ENCODE measurements at regions not wholly inside any gene's neighbourhood (a gene's known extent, or its start where the extent isn't known, plus 50 kb on each side); places are given as distances from the start of the nearest gene placed in this dataset.

DNA sequence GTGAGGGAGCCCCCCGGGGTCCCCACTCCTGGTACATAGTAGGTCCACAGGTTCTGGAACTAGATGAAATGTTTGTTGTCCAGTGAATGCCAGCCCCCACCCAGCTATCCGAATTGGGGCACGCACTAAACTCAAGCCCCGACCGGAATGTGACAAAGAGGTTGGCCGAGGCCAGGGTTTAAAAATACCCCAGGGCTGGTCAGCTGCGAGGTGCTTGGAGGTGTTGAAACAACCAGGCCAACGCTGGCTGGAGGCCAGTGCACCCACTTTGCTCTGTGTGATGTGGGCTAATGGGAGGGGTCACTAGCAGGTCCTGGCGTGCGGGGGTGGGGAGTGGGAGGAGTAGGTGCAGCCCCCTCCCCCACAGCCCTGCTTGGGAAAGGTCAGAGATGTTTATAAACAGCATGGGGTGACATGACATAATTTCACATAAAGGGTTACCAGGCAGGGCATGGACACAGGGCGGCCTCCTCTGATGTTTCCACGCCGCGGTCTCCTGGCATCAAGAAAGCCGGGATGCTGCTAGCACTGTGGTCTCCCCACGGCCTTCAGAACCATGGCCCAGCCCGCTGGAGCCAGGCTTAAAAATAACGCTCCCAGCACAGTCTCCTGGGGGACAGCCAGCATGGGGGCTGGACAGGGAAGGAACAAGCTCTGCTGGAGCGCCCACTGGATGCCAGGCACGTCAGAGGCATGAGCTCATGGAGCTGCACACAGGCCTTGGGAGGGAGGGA, 111.2 kb upstream of the PTPN1 start:
- no peak for DNase-seq (ENCODE audit: low spot score in 2 of 2)
- intact Hi-C loops (cut with DNase I; ENCODE audit: low total_unique reads) = no loop called here
- no peak for TF ChIP-seq POLR2A (IDR thresholded peaks at IDR 0.05)
- TF ChIP-seq, protein P1, sequence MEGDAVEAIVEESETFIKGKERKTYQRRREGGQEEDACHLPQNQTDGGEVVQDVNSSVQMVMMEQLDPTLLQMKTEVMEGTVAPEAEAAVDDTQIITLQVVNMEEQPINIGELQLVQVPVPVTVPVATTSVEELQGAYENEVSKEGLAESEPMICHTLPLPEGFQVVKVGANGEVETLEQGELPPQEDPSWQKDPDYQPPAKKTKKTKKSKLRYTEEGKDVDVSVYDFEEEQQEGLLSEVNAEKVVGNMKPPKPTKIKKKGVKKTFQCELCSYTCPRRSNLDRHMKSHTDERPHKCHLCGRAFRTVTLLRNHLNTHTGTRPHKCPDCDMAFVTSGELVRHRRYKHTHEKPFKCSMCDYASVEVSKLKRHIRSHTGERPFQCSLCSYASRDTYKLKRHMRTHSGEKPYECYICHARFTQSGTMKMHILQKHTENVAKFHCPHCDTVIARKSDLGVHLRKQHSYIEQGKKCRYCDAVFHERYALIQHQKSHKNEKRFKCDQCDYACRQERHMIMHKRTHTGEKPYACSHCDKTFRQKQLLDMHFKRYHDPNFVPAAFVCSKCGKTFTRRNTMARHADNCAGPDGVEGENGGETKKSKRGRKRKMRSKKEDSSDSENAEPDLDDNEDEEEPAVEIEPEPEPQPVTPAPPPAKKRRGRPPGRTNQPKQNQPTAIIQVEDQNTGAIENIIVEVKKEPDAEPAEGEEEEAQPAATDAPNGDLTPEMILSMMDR (IDR thresholded peaks at IDR 0.05) = no peak
- no peak overlapping the region for H3K4me3 ChIP-seq (ENCODE audit: low read depth, poor library complexity, severe bottlenecking)
- 54 to 64% methylated on average over 19 to 20 of the region's 20 CpGs for WGBS, 2 donors

DNA sequence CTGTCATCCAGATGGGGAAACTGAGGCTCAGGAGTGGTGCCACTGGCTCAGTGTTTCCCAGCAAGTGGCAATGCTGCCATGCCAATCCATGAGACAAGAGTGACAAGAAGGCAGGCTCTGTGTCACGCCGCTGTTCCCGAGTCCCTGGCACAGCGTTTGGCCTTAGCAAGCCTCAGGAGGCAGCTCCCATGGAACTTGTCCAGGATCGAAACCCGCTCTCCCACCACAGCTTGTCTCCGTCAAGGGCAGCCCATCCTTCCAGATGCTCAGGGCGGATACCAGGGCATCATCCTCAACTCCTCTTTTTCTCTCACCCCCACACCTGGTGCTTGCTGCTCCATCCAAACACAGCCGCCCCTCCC, 110.6 kb upstream of the PTPN1 start:
- TF ChIP-seq, protein P1 (IDR thresholded peaks at IDR 0.05) = no peak
- intact Hi-C loops (cut with DNase I; ENCODE audit: low total_unique reads) = no loop called here
- WGBS, 2 donors = 82 to 88% methylated on average over 9 of the region's 9 CpGs
- no peak overlapping the region for H3K4me3 ChIP-seq (ENCODE audit: low read depth, poor library complexity, severe bottlenecking)
- no peak for DNase-seq (ENCODE audit: low spot score in 2 of 2)

DNA sequence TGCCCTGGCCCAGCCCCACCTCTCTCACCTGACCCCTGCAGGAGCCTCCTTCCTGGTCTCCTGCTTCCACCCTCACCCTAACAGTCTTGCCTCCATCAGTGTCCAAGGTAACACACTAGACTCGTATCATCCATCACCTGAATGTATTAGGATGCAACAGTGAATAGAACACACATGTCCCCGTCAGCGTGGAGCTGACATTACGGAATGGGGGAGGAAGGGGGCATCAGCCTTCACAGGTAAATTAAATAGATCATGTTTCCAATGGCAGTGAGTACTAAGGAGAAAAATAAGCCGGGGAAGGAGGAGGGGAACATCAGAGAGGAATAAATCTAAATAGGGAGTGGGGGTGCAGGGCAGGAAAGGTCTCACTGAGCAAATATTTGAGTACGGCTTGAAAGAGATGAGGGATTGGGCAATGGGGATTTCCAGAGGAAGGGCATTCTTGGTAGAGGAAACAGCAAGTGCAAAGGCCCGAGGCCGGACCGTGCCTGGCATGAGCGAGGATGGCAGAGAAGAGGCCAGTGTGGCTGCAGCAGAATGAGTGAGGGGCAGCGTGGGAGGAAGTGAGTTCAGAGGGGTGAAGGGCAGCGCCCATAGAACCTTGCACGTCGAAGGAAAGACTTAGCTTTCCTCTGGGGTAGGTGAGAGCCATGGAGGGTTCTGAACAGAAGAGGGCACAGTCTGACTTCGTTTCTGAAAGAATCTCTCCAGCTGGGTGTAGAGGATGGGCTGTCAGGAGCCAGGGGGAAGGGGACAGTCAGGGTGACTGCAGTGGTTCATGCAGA, 110.1 kb upstream of the PTPN1 start:
- TF ChIP-seq, protein P1 (IDR thresholded peaks at IDR 0.05) = peak in 1 of 3 donors; percentile 2
- TF ChIP-seq POLR2A (IDR thresholded peaks at IDR 0.05) = no peak
- H3K4me3 ChIP-seq (ENCODE audit: low read depth, poor library complexity, severe bottlenecking) = no peak overlapping the region
- DNase-seq (ENCODE audit: low spot score in 2 of 2) = no peak
- intact Hi-C loops (cut with DNase I; ENCODE audit: low total_unique reads) = no loop called here
- WGBS, 2 donors = 76 to 79% methylated on average over 15 of the region's 15 CpGs

DNA sequence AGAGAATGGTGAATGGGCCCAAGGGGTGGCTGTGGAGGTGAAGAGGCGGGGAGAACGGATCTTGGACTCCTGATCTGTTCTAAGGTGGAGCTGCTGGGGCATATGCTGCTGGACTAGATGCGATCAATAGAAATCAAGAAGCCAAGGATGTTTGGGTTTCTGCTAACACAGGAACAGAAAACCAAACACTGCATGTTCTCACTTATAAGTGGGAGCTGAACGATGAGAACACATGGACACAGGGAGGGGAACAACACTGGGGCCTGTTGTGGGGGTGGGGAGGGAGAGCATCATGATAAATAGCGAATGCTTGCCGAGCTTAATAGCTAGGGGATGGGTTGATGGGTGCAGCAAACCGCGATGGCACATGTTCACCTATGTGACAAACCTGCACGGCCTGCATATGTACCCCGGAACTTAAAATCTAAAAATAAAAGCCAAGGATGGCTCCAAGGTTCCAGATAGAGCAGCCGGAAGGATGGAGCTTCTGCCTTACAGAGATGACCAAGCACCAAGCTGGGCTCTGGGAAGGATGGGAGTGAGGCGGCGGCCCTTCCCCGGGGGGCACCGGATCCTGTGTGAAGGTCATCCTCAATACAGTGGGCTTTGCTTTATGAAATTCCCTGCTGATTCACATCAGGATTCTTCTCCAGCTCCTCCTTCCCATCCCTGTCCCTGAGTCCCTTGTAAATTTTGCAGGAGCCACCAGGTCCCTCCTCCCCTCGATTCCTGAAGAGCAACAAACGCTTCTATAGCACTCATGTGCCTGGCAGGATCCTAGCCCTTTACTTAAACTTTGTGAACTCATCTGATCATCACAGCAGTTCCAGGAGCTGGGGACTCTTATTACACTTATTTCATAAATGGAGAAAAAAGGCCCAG, 109.2 kb upstream of the PTPN1 start:
- WGBS, 2 donors = 88 to 92% methylated on average over 17 of the region's 17 CpGs
- no peak for TF ChIP-seq POLR2A (IDR thresholded peaks at IDR 0.05)
- TF ChIP-seq, protein P1 (IDR thresholded peaks at IDR 0.05) = no peak
- intact Hi-C loops (cut with DNase I; ENCODE audit: low total_unique reads) = no loop called here
- no peak overlapping the region for H3K4me3 ChIP-seq (ENCODE audit: low read depth, poor library complexity, severe bottlenecking)
- no peak for DNase-seq (ENCODE audit: low spot score in 2 of 2)

DNA sequence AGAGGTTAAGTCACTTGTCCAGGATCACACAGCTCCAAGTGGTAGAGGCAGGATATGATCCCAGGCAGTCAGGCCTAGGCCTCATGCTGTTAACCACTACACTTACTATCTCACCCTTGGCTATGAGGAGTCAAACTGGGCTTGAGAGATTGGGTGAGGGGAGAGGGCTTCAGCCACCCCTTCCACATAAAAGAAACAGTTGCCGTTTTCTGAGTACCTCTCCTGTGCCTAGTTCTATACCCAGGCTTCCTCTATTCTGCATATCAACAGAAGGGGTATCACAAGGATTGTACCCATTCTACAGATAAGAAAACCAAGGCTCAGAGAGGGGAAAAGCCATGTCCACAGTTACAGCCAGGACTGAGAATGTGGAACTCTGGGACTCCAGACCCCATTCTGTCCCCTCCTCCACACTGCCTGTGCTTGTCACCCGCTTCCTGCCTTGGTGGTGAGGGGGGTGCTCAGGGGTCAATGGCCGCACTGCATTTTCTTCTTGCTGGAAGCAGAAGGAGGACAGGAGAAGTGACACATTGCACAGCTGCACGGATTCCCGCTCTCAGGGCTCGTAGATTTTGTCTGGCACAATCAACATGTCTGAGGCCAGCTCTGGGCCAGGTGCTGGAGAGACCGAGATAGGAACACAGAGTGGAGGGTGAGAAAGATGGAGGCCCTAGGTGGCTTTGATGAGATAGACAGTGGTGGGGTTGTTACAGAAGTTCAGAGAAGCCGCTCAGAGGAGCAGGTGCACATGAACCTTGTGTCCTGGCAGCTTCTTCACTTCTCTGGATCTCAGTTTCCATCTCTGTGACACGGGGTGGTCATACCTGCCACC, 108.4 kb upstream of the PTPN1 start:
- TF ChIP-seq, protein P1 (IDR thresholded peaks at IDR 0.05) = no peak
- TF ChIP-seq POLR2A (IDR thresholded peaks at IDR 0.05) = no peak
- 94 to 97% methylated on average over 9 of the region's 9 CpGs for WGBS, 2 donors
- H3K4me3 ChIP-seq (ENCODE audit: low read depth, poor library complexity, severe bottlenecking) = no peak overlapping the region
- no peak for DNase-seq (ENCODE audit: low spot score in 2 of 2)
- intact Hi-C loops (cut with DNase I; ENCODE audit: low total_unique reads) = no loop called here

Data from lower leg skin (tissue), 4 donors.